Central memory CD8-positive, alpha-beta T cell (primary cell): ENCODE measurements at regions not wholly inside any gene's neighbourhood (a gene's known extent, or its start where the extent isn't known, plus 50 kb on each side); places are given as distances from the start of the nearest gene placed in this dataset.

Experiments used
- ATAC-seq: fragments of 150-1000 bp; cut with Tn5 transposase; replicated peaks from 2 replicates; pipeline ENCODE4 v1.10.0; 2022; ENCODE audit warnings: mild to moderate bottlenecking, moderate FRiP score, moderate number of reproducible peaks; ENCODE audit not compliant: poor library complexity, severe bottlenecking; ENCODE audit errors: extremely low read depth
- DNase-seq, 2 donors: peaks; one replicate each; pipeline ENCODE4 v3.0.0; 2021; ENCODE audit warnings: low spot score in 2 of 2
- H3K27ac Mint-ChIP-seq: one replicate; pipeline ENCODE4 v1.8.0; 2022; ENCODE audit warnings: low read depth, mild to moderate bottlenecking, moderate library complexity, mixed read lengths
- H3K27me3 Mint-ChIP-seq: one replicate; pipeline ENCODE4 v1.8.0; 2022; ENCODE audit warnings: mixed read lengths
- H3K36me3 Mint-ChIP-seq: one replicate; pipeline ENCODE4 v1.8.0; 2022; ENCODE audit warnings: mild to moderate bottlenecking, moderate library complexity, mixed read lengths; ENCODE audit not compliant: insufficient read depth
- H3K4me1 Mint-ChIP-seq: one replicate; pipeline ENCODE4 v1.8.0; 2022; ENCODE audit warnings: mixed read lengths
- H3K4me3 Mint-ChIP-seq: one replicate; pipeline ENCODE4 v1.8.0; 2022; ENCODE audit warnings: mild to moderate bottlenecking, moderate library complexity, mixed read lengths
- H3K9me3 Mint-ChIP-seq: one replicate; pipeline ENCODE4 v1.8.0; 2022; ENCODE audit warnings: mixed read lengths

DNA sequence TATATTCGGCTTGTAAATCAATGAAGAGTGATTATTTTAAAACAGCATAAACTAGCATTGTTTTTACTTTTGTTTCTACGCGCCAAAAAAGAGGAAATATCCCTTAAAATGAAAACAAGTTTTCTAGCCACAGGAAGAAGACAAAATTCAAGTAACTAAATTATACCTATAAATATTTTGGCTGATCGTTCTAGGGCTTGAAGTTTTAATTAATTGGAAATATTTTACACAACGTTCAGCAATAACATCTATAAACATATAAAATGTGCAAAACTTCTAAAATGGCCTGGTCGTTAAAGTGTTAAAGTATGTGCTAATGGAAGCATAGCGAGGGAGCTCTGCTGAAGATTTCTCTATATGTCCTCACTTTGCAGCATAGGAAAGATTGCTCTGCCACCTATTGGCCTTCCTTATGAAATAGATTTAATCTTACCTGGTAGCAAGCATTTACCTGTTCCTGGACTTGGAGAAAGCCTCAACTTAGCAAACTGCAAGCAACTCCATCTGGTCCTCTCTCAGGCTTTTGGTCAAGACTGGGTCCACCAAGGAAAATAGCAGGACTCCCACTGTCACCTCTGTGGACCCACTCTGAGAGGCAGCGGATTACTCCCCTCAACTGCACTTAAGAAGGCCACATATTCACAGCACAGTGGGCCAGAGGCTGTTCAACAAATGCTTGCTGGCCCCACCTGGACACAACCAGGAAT is 351.3 kb upstream of the RUNX1 start:
- DNase-seq (peak in 1 of 2 donors; percentile 22), ATAC-seq (peak; percentile 65)
- no peaks in the 10 kb centered on the region for H3K4me1 Mint-ChIP-seq
- H3K9me3 Mint-ChIP-seq, result no peaks in the 10 kb centered on the region
- peaks cover 15% of the 10 kb centered on the region for H3K27me3 Mint-ChIP-seq
- H3K4me3 Mint-ChIP-seq, result no peak overlapping the region
- H3K27ac Mint-ChIP-seq, result no peak overlapping the region
- H3K36me3 Mint-ChIP-seq, result no peaks in the 10 kb centered on the region

DNA sequence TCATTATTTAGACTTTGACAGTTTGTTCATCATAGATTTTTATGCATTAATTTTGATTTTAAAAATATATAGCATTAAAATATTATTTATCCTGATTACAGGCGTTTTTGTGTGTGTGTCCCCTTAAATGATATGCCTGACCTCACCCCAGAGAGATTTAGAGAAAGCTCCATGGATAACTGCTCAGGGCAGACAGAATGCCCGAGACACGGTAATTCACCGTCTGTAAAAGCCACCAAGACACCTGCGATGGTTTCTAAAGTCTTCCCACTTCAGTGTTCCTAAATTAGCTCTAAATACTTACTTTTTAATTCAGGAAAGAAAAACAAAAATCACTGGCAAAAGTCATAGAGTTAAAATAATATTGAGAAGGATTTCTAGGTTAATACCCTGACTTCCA is 350.6 kb upstream of the RUNX1 start:
- DNase-seq, result no peak
- H3K27ac Mint-ChIP-seq, result no peak overlapping the region
- no peak overlapping the region for H3K4me3 Mint-ChIP-seq
- ATAC-seq, result no peak
- H3K36me3 Mint-ChIP-seq, result no peaks in the 10 kb centered on the region
- no peaks in the 10 kb centered on the region for H3K4me1 Mint-ChIP-seq
- peaks cover 8% of the 10 kb centered on the region for H3K27me3 Mint-ChIP-seq
- H3K9me3 Mint-ChIP-seq, result no peaks in the 10 kb centered on the region

DNA sequence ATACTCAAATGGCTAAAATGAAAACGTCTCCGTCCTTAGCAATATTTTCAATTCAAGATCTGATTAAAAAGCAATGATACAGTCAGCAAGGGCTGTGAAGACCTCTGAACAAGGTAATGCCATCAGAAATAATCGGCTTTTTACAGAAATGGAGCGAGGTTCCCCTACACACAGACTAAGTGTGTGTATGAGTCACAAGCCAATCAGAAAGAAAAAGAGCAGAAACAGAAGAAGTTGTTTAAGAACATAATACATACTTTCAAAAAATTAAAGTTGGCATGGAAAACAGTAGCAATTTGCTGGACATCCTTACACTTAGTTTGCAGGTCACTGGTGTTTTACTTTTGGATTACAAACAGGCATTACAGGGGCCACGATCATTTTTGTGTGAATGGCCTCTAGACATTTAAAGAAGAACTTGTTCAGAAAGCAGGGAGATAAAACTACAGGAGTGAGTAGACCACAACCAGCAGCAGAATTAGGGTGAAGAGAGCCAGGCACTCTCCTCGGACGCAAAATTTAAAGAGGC is 350.0 kb upstream of the RUNX1 start:
- Mint-ChIP-seq H3K4me1 (no peaks in the 10 kb centered on the region), H3K9me3 (no peaks in the 10 kb centered on the region), H3K27ac (no peak overlapping the region), H3K4me3 (no peak overlapping the region), H3K27me3 (peaks cover 2% of the 10 kb centered on the region), H3K36me3 (no peaks in the 10 kb centered on the region)
- ATAC-seq (no peak), DNase-seq (no peak)

DNA sequence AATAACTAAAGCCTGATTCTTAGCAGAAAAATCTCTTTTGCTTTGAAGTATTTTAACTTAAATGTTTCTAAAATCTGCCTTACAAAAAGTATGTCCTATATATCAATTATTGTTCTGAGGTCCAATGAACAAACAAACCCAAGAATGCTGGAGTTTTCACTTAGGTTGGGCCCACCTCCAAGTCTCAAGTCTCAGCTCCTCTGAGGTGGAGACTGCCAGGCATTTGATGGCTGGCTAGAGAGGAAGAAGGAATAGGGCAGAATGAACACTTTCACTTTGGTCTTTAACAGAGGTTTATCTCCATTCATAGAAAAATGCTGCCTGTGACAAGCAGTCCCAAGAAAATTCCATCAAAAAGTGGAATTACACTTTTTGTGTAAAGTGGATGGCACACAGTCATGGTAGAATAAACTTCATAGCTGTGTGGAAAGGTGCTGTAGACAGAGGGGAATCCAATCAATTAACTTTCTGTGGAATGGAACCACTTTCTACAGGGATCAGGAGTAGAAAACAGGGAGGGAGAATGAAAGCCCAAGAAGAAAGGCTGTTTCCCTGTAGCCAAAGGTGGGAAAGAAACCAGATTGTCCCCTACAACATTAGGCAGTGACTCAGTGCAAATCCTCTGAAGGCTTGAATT is 349.4 kb upstream of the RUNX1 start:
- Mint-ChIP-seq H3K36me3 (no peaks in the 10 kb centered on the region), H3K4me3 (no peak overlapping the region), H3K4me1 (no peaks in the 10 kb centered on the region), H3K27me3 (no peaks in the 10 kb centered on the region), H3K9me3 (no peaks in the 10 kb centered on the region), H3K27ac (no peak overlapping the region)
- ATAC-seq (no peak), DNase-seq (no peak)

DNA sequence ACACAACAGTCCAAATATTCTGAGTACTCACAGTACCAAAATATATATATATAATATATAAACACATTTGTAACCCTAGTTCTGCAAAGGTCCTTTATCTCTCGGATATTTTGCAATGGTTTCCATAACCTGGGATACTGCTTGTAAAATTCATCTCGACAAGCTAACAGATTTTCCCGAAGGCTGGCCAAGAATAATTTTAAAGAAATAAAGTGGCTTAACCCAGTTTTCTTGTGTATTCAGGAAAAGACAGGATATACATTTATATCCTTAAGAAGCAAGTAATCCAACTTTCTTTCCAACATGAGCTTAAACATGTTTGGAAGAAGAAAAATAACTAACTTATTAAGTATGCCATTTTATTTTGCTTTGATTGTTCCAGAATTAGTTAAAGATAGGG is 348.7 kb upstream of the RUNX1 start:
- Mint-ChIP-seq H3K27me3 (no peaks in the 10 kb centered on the region), H3K4me3 (no peak overlapping the region), H3K36me3 (no peaks in the 10 kb centered on the region), H3K4me1 (no peaks in the 10 kb centered on the region), H3K9me3 (no peaks in the 10 kb centered on the region), H3K27ac (no peak overlapping the region)
- ATAC-seq, result no peak
- no peak for DNase-seq

DNA sequence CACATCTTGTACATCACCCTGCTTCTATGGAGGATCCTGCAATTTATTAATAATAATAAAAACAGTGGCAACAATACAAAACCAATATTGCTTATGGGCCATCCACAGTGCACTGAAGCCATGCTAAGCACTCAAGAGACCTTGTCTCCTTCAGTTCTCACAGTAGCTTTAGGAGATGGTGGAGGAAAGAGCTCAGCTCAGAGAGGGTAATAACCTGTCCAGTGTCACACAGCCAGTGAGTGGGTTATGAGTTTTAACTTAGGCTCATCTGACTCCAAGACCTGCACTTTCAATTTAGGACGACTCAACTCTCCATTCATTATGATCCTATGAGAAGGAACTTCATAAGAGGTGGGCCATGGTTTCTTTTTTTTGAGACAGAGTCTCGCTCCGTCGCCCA is 347.6 kb upstream of the RUNX1 start:
- Mint-ChIP-seq H3K4me3 (no peak overlapping the region), H3K36me3 (no peaks in the 10 kb centered on the region), H3K27me3 (no peaks in the 10 kb centered on the region), H3K4me1 (no peaks in the 10 kb centered on the region), H3K27ac (no peak overlapping the region), H3K9me3 (no peaks in the 10 kb centered on the region)
- ATAC-seq (no peak), DNase-seq (no peak)

DNA sequence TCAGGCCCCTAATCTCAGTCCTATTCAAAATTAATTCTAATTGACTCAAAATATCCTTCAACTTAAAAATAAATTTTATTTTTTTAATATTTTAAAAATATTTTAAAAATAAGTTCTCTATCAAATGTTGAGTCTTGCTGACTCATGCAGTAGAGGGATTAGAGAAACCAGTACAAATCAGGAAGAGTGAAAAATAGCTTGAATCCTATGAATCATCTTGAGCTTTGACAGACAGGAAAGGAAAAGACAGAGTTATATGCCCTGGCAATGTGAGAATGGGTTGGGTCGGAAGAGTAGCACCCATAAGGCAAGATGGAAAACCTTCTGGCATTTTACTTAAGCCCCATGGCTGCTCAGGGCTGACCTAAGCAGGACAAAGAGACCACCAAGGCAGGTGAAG is 346.6 kb upstream of the RUNX1 start:
- no peak for DNase-seq
- Mint-ChIP-seq H3K27me3 (no peaks in the 10 kb centered on the region), H3K27ac (no peak overlapping the region), H3K36me3 (no peaks in the 10 kb centered on the region), H3K4me3 (no peak overlapping the region), H3K4me1 (no peaks in the 10 kb centered on the region), H3K9me3 (no peaks in the 10 kb centered on the region)
- no peak for ATAC-seq

DNA sequence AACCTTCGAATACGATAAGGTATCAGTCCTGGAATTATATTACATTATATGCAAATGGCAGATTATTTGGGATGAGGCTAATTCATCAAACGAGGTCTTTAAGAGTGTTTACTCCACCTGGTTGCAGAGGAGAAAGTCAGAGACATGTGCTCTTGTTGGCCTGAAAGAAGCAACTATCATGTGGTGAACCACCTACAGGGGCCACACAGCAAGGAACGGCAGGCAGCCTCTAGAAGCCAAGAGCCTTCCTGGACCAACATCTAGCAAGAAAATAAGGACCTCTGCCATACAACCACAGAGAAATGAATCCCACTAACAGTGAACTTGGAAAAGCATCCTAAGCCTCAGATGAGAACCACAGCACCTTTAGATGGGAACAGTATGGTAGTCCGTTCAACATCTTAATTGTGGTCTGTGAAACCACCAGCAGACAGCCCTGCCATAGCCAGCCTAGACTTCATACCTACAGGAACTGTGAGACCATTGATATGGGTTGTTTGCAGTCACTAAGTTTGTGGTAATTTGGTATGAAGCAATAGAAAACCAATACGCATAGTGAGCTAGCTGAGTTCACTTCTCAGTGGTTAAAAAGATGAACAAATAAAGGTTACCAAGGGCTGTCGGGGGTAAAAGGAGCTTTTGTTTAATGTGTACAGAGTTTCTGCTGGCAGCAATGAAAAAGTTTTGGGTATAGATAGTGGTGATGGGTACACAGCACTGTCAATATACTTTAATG is 345.7 kb upstream of the RUNX1 start:
- no peak for DNase-seq
- Mint-ChIP-seq H3K4me3 (no peak overlapping the region), H3K27me3 (no peaks in the 10 kb centered on the region), H3K4me1 (no peaks in the 10 kb centered on the region), H3K9me3 (no peaks in the 10 kb centered on the region), H3K36me3 (no peaks in the 10 kb centered on the region), H3K27ac (no peak overlapping the region)
- ATAC-seq, result no peak

DNA sequence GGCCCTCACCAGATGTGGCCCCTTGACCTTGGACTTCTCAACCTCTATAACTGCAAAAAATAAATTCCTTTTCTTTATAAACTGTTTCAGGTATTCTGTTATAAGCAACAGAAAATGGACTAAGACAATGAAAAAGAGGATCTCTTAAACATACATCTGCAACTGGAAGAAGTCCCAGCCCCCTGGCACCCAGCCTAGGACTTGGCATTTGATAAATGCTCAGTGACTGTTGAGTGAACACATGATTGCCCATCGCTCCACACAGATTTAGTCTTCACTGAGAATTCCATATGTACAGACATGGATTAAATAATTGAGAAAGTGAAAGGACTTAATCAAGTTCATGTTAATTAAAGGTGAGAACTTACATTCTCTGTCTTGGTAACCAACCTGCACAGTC is 344.9 kb upstream of the RUNX1 start:
- Mint-ChIP-seq H3K27me3 (no peaks in the 10 kb centered on the region), H3K27ac (no peak overlapping the region), H3K9me3 (no peaks in the 10 kb centered on the region), H3K4me3 (no peak overlapping the region), H3K4me1 (no peaks in the 10 kb centered on the region), H3K36me3 (no peaks in the 10 kb centered on the region)
- ATAC-seq (no peak), DNase-seq (no peak)

DNA sequence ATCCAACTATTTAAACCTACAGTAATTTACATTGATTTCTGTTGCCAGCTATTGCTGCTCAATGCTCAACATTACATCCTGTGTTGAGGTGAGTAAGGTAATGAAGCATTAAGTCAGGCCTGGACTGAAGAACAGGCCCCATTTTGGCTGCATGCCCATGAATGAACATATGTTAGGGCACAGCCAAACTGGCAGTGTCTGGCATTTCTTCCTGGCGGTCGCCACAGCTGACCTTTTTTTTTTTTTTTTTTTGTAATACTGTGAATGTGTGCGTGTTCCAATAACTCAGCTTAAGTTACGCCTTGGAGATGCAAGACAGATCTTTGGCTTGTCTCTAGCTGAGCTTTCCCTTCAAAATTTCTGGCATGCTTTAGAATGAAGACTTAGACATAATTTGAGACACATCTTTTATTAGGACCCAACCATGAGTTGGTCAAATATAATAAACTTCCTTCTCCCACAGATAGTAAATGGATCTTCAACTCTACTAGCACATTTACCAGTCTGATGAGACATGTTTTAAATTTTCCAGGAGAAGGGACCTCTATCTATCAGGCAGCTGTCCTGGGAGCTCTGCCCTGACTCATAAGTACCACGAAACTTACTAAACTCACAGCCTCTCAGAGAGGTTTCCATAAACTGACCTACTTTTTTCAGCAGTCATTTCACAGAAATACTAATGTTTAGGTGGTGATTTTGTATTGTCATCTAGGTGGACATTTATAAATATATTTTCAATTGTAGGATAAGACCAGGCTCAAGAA is 341.1 kb upstream of the RUNX1 start:
- Mint-ChIP-seq H3K27me3 (peaks cover 1% of the 10 kb centered on the region), H3K27ac (no peak overlapping the region), H3K36me3 (no peaks in the 10 kb centered on the region), H3K4me3 (no peak overlapping the region), H3K4me1 (no peaks in the 10 kb centered on the region), H3K9me3 (peaks cover 4% of the 10 kb centered on the region)
- no peak for DNase-seq
- ATAC-seq, result no peak

DNA sequence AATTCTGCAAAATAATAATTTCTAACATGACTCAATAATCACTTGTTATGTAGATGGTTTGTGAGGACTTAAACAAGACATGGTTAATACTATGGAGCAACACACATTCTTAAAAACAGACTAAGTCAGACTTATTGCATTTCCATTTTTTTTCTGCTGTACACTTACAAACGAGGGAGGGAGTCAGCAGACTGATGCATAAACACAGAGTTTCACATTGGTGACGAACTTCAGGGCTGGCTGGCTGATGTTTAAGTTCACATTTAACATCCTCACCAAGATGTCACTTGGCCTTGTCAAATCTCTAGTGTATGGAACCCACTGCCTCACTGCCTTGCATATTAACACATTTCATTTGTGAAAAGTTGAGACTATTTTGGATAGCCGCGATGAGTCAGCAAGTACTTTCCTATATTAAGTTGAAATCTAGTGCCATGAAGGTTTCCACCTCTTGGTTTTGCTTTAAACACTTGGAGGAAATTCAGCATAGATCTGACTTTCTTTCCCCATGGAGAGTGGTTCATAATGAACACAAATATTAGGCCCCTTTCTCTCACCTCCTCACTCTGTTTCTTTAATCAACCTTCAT is 337.5 kb upstream of the RUNX1 start:
- DNase-seq (no peak), ATAC-seq (no peak)
- Mint-ChIP-seq H3K27me3 (peaks cover 16% of the 10 kb centered on the region), H3K27ac (no peak overlapping the region), H3K36me3 (no peaks in the 10 kb centered on the region), H3K4me3 (no peak overlapping the region), H3K9me3 (peaks cover 4% of the 10 kb centered on the region), H3K4me1 (no peaks in the 10 kb centered on the region)

DNA sequence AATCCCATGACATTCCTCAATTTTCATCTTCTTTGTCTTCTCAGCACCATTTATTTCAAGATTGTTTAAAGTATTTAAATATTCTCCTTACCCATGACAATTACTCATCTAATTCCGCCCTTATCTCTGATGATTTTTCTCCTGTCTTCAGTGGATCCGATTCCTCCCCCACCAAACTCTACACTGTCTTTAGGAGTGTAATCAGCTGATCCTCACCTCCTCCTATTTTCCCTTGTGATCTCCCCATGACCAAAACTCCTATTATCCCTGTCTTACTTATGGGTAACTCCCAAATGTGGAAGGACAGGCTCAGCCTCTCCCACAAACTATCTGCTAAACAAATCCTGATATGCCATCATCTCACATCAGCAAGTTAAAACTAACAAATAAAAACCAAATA is 335.3 kb upstream of the RUNX1 start:
- DNase-seq, result no peak
- Mint-ChIP-seq H3K9me3 (peaks cover 4% of the 10 kb centered on the region), H3K4me3 (no peak overlapping the region), H3K27me3 (peaks cover 16% of the 10 kb centered on the region), H3K4me1 (no peaks in the 10 kb centered on the region), H3K36me3 (no peaks in the 10 kb centered on the region), H3K27ac (no peak overlapping the region)
- ATAC-seq, result no peak
